Type B pancreatic cell (in vitro differentiated cells): ENCODE measurements at regions not wholly inside any gene's neighbourhood (a gene's known extent, or its start where the extent isn't known, plus 50 kb on each side); places are given as distances from the start of the nearest gene placed in this dataset.

Experiments
- DNase-seq: peaks from one replicate; pipeline ENCODE4 v3.0.0; 2021; ENCODE audit warnings: mixed read lengths; ENCODE audit not compliant: unreplicated experiment; ENCODE audit errors: extremely low spot score
- H3K27ac Mint-ChIP-seq: 2 replicates; pipeline ENCODE4 v1.8.0; 2021; ENCODE audit warnings: mild to moderate bottlenecking, mixed read lengths
- H3K27me3 Mint-ChIP-seq: 2 replicates; pipeline ENCODE4 v1.8.0; 2021; ENCODE audit warnings: mixed read lengths
- H3K36me3 Mint-ChIP-seq: 2 replicates; pipeline ENCODE4 v1.8.0; 2021; ENCODE audit warnings: mixed read lengths
- H3K4me1 Mint-ChIP-seq: one replicate; pipeline ENCODE4 v1.8.0; 2021; ENCODE audit warnings: mixed read lengths; ENCODE audit not compliant: unreplicated experiment
- H3K4me3 Mint-ChIP-seq: 2 replicates; pipeline ENCODE4 v1.8.0; 2021; ENCODE audit warnings: mild to moderate bottlenecking, mixed read lengths
- H3K9me3 Mint-ChIP-seq: 2 replicates; pipeline ENCODE4 v1.8.0; 2021; ENCODE audit warnings: mixed read lengths
- CTCF ChIP-seq: fragments of 200-600 bp; sonication (generic); conservative IDR thresholded peaks from 2 replicates; pipeline ENCODE4 v1.5.0; 2021; ENCODE audit warnings: antibody characterized with exemption, mild to moderate bottlenecking

DNA sequence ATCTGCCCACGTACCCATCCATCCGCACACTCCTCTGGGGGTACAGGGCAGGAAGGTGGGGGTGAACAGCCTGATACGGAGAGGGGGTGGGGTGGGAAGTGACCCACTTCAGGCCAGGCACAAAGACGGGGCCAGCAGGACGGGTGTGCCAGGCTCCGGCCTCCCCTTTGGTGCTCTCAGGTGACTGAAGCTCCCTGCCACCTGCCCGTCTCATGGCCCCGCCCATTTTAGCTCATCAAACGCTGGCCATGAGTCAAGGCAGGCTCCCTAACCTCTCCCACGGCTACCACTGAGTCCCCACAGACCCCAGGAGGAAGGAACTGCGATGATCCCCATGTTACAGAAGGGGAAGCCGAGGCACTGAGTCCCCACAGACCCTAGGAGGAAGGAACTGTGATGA, 109.6 kb downstream of the CRYAA start:
- no peak for DNase-seq
- H3K4me3 Mint-ChIP-seq: no peak overlapping the region
- no peaks in the 10 kb centered on the region for H3K36me3 Mint-ChIP-seq
- no peak overlapping the region for H3K27ac Mint-ChIP-seq
- H3K9me3 Mint-ChIP-seq: no peaks in the 10 kb centered on the region
- peaks cover 8% of the 10 kb centered on the region for H3K27me3 Mint-ChIP-seq
- peaks cover 10% of the 10 kb centered on the region for H3K4me1 Mint-ChIP-seq
- TF ChIP-seq CTCF: no peak

- Mint-ChIP-seq H3K4me1 (peaks cover 10% of the 10 kb centered on the region), H3K9me3 (no peaks in the 10 kb centered on the region), H3K27me3 (peaks cover 8% of the 10 kb centered on the region), H3K27ac (no peak overlapping the region), H3K36me3 (no peaks in the 10 kb centered on the region), H3K4me3 (no peak overlapping the region)
- TF ChIP-seq CTCF: no peak
- no peak for DNase-seq
Measured at GRCh38 chr21:43277481-43278351, 108.9 kb downstream of the CRYAA start.

DNA sequence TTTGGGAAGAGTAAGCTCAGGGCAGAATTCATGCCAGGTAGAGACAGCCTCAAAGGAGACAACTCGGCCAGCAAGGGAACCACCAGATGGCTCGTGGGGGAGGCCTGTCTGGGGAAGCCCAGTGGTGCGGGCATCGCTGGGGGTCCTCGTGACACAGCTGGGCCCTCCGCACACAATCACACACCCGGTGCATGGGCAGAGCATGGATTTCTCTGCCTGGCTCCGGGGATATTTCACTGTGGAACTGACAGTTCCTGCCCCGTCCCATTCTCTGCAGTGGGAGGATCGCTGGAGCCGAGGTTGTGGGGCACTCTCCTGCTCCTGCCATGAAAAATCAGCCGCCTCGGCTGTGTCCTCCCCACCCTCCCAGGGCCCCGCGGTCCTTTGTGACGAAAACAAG, 108.0 kb downstream of the CRYAA start:
- H3K9me3 Mint-ChIP-seq: no peaks in the 10 kb centered on the region
- H3K27me3 Mint-ChIP-seq: peaks cover 8% of the 10 kb centered on the region
- no peak overlapping the region for H3K27ac Mint-ChIP-seq
- peaks cover 10% of the 10 kb centered on the region for H3K4me1 Mint-ChIP-seq
- no peak for DNase-seq
- no peaks in the 10 kb centered on the region for H3K36me3 Mint-ChIP-seq
- no peak for TF ChIP-seq CTCF
- no peak overlapping the region for H3K4me3 Mint-ChIP-seq

DNA sequence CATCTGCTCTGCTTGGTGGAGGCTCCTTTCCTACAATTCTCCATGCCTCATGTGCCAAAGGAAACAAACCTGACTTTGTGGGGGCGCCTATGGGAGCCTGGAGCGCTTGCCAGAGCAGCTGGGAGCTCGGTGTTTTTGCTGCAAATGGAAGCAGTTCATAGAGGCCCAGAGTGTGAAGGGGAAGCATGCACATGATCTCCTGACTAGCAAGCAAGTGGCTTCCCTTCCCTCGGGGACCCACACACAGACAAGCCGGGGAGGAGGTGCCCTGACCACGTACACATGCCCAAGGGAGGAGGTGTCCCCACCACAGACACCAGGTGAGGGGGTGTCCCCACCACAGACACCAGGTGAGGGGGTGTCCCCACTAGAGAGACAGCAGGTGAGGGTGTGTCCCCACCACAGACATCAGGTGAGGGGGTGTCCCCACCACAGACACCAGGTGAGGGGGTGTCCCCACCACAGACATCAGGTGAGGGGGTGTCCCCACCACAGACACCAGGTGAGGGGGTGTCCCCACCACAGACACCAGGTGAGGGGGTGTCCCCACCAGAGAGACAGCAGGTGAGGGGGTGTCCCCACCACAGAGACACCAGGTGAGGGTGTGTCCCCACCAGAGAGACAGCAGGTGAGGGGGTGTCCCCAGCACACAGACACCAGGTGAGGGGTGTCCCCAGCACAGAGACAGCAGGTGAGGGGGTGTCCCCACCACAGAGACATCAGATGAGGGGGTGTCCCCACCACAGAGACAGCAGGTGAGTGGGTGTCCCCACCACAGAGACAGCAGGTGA, 106.8 kb downstream of the CRYAA start:
- H3K27me3 Mint-ChIP-seq: peaks cover 8% of the 10 kb centered on the region
- no peak overlapping the region for H3K4me3 Mint-ChIP-seq
- no peaks in the 10 kb centered on the region for H3K36me3 Mint-ChIP-seq
- TF ChIP-seq CTCF: no peak
- H3K4me1 Mint-ChIP-seq: peaks cover 12% of the 10 kb centered on the region
- H3K9me3 Mint-ChIP-seq: no peaks in the 10 kb centered on the region
- no peak overlapping the region for H3K27ac Mint-ChIP-seq
- no peak for DNase-seq

- DNase-seq: no peak
- Mint-ChIP-seq H3K27ac (no peak overlapping the region), H3K36me3 (no peaks in the 10 kb centered on the region), H3K4me1 (peaks cover 16% of the 10 kb centered on the region), H3K9me3 (no peaks in the 10 kb centered on the region), H3K27me3 (peaks cover 8% of the 10 kb centered on the region), H3K4me3 (no peak overlapping the region)
- no peak for TF ChIP-seq CTCF
Measured at GRCh38 chr21:43274946-43275310, 106.1 kb downstream of the CRYAA start.
